ENCODE measurements at regions not wholly inside any gene's neighbourhood (a gene's known extent, or its start where the extent isn't known, plus 50 kb on each side); places are given as distances from the start of the nearest gene placed in this dataset.

DNA sequence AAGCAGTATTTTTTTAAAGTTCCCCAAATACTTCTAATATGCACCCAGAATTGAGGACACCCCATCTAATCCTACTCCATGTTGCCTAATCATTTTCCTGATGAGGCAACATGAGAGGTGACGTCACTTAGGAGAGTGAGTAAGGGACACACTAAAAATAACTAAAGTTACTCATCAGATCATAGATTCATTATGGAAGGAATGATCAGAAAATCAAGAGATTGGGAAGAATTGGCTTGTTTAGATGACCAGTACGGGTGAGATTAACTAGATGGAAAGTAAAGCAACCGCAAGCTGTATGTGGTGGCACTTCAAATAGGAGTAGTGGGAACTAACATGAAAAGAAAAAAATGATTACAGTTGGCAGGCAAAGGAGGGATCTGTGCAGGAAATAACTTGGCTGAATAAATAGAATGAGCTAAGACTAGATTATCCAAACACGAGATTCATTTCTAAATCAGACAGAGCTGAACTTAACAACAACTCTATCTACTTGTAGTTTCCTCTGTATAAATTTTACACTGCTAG, 61.4 kb upstream of the CXADR start:
- peak; percentile 69 for DNase-seq (ENCODE audit: low spot score)

DNA sequence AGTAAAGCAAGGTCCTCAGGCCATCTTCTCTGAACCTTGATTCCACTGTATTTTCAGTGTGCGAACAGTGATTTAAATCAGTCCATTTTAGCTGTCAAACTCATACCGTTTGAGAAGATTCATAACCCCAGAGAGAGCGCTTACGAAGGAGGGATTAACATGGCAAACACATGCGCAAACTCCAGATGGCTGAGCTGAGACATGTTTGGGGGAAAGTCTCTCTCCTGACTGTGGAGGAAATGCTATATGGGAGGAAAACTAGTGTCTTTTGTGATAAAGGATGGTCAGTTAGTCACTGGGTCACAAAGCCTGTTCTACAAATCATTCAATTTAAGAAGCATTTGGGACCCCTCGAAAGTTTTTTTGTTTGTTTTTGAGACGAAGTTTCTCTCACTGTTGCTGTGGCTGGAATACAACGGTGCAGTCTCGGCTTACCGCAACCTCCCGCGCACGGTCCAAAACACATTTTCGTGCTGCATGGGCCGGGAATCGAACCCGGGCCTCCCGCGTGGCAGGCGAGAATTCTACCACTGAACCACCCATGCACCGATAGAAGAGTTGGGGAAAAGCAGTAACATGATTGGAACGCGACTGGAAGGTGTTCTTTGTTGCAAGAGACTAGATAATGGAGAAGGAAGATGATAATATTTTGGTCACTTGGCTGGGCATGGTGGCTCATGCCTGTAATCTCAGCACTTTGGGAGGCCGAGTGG, 58.4 kb upstream of the CXADR start:
- DNase-seq (ENCODE audit: low spot score) = peak; percentile 39

- no peak for DNase-seq (ENCODE audit: low spot score)
Observed at GRCh38 chr21:17455028-17455353, 57.9 kb upstream of the CXADR start.

- DNase-seq (ENCODE audit: low spot score) = no peak
Observed at GRCh38 chr21:17455451-17455850, 57.4 kb upstream of the CXADR start.

- DNase-seq (ENCODE audit: low spot score) = no peak
Observed at GRCh38 chr21:17458279-17458678, 54.6 kb upstream of the CXADR start.

- DNase-seq (ENCODE audit: low spot score) = no peak
Observed at GRCh38 chr21:17460094-17460493, 52.7 kb upstream of the CXADR start.

GRCh38 chr21:17461014-17461413, 51.8 kb upstream of the CXADR start:
- peak; percentile 66 for DNase-seq (ENCODE audit: low spot score)

DNA sequence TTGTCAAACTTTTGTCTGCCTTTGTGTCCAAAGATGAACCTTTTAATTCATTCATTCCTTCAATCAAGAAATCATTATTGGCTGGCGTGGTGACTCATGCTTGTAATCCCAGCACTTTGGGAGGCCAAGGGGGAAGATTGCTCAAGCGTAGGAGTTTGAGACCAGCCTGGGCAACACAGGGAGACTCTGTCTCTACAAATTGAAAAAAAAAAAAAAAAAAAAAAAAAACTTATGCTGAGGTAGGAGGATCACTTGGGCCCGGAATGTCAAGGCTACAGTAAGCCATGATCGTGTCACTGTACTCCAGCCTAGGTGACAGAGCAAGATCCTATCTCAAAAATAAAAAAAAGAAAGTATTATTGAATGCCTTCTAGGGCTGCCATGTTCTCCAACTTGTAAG, 51.3 kb upstream of the CXADR start:
- no peak for DNase-seq (ENCODE audit: low spot score)

DNA sequence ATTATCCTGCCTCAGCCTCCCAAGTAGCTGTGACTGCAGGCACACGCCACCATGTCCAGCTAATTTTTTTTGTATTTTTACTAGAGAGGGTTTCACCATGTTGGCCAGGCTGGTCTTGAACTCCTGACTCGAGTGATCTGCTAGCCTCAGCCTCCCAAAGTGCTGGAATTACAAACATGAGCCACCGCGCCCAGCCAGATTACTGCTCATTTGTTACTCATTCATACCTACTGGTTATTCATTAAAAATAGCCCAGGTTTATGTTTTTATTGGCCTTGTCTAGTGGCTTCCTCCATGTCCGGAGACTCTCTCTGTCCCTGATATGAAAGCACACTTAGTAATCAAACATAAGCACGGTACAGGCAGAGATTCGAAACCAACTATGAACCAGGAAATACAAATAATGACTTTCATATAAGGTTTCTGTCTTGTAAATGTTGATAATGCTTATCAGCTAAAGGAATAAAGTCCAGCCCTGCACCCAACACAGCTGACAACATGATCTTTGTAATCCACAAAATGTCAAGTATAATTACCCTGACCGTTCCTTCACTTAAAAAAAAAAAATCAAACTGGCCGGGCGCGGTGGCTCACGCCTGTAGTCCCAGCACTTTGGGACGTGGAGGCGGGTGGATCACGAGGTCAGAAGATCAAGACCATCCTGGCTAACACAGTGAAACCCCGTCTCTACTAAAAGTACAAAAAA, 50.4 kb upstream of the CXADR start:
- no peak for DNase-seq (ENCODE audit: low spot score)

All from AG08396 (cell line).